Sigmoid colon (tissue), 6 donors: ENCODE measurements at regions not wholly inside any gene's neighbourhood (a gene's known extent, or its start where the extent isn't known, plus 50 kb on each side); places are given as distances from the start of the nearest gene placed in this dataset.

Source experiments
- DNase-seq: peaks from one replicate; pipeline ENCODE4 v3.0.0-alpha.2; 2019
- H3K27ac ChIP-seq, 4 donors: fragments of 200-600 bp; sonication (generic); one replicate each; pipeline ENCODE4 v1.5.1; 2016 to 2019; ENCODE audit warnings: mild to moderate bottlenecking in 1 of 4
- H3K27me3 ChIP-seq, 3 donors: fragments of 200-600 bp; sonication (generic); one replicate each; pipeline ENCODE4 v1.5.1; 2019; ENCODE audit warnings: mild to moderate bottlenecking in 1 of 3
- H3K36me3 ChIP-seq, 4 donors: fragments of 200-600 bp; sonication (generic); one replicate each; pipeline ENCODE4 v1.5.1; 2016 to 2019
- H3K4me1 ChIP-seq, 4 donors: fragments of 200-600 bp; sonication (generic); one replicate each; pipeline ENCODE4 v1.5.1; 2017 to 2019
- H3K4me3 ChIP-seq, 4 donors: fragments of 200-600 bp; sonication (generic); one replicate each; pipeline ENCODE4 v1.5.1; 2017 to 2019; ENCODE audit warnings: mild to moderate bottlenecking in 2 of 4, moderate library complexity in 1 of 4
- H3K9me3 ChIP-seq, 4 donors: fragments of 200-600 bp in 3 of 4; sonication (generic) in 3 of 4; one replicate each; pipeline versions ENCODE4 v1.5.1 to v1.6.1; 2013 to 2019
- EP300 ChIP-seq, 4 donors: sonication (generic); formaldehyde crosslinking; IDR thresholded peaks; one replicate each; pipeline ENCODE4 v1.6.1; 2017; ENCODE audit warnings: antibody characterized with exemption in 4 of 4
- POLR2A ChIP-seq, 2 donors: fragments of 450-650 bp; IDR thresholded peaks; one replicate each; pipeline ENCODE4 v1.6.1; 2016; ENCODE audit warnings: antibody characterized with exemption in 2 of 2, mild to moderate bottlenecking in 2 of 2, moderate library complexity in 2 of 2
- POLR2AphosphoS5 ChIP-seq, 4 donors: sonication (generic); formaldehyde crosslinking; IDR thresholded peaks; one replicate each; pipeline ENCODE4 v1.6.1; 2017; ENCODE audit warnings: antibody characterized with exemption in 4 of 4
- WGBS, 2 donors: extraction: QIAGEN DNeasy Blood & Tissue Kit; methylation state at CpG; one replicate each; pipeline ENCODE4 v1.1.7; 2013; 5-methylcytosine and 5-hydroxymethylcytosine counted together
- intact Hi-C: fragments of 100-400 bp; cut with DNase I; formaldehyde crosslinking; loops from one replicate; pipeline ENCODE4 v1.15.1; 2023
- TF ChIP-seq, protein P1 (sequence below), 4 experiments: fragments of 450-650 bp in 3 of 4; fragments of 200-600 bp in 1 of 4; IDR thresholded peaks; one replicate each; pipeline ENCODE4 v1.5.1; 2016 to 2019; ENCODE audit warnings: antibody characterized with exemption in 4 of 4, mild to moderate bottlenecking in 3 of 4, moderate library complexity in 2 of 4
- donor health status: healthy with polysubstance abuse.
- donor health status: healthy.

DNA sequence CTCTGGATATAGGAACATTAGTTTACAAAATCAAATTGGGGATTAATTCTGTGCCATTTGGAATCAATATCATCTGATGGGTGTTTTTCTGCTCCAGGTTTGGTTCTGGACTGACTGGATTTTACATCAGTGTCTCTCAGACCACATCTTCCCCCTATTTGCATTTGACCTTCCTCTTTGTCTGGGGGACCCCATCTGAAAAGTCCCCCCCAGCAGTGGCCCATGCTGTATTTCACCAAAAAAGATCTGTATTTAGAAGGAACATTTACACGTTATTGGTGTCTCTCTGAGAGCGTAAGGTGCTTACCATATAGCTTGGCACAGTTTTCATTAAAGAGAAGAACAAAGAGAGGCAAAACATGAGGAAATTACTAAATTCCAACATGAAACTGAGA lies 215.6 kb upstream of the CLINT1 start:
- Histone ChIP-seq H3K27me3 (no peaks in the 10 kb centered on the region), H3K4me3 (no peak overlapping the region), H3K9me3 (no peaks in the 10 kb centered on the region), H3K27ac (no peak overlapping the region), H3K4me1 (no peaks in the 10 kb centered on the region), H3K36me3 (no peaks in the 10 kb centered on the region)
- intact Hi-C loops: loop anchor here (2.0 to 10.0 kb wide), 2 partner anchors 260 to 1032 kb away; no protein-coding TSS in a partner anchor
- TF ChIP-seq POLR2A (IDR thresholded peaks at IDR 0.05) (no peak), EP300 (IDR thresholded peaks at IDR 0.05) (no peak), POLR2AphosphoS5 (IDR thresholded peaks at IDR 0.05) (no peak)
- TF ChIP-seq, protein P1, sequence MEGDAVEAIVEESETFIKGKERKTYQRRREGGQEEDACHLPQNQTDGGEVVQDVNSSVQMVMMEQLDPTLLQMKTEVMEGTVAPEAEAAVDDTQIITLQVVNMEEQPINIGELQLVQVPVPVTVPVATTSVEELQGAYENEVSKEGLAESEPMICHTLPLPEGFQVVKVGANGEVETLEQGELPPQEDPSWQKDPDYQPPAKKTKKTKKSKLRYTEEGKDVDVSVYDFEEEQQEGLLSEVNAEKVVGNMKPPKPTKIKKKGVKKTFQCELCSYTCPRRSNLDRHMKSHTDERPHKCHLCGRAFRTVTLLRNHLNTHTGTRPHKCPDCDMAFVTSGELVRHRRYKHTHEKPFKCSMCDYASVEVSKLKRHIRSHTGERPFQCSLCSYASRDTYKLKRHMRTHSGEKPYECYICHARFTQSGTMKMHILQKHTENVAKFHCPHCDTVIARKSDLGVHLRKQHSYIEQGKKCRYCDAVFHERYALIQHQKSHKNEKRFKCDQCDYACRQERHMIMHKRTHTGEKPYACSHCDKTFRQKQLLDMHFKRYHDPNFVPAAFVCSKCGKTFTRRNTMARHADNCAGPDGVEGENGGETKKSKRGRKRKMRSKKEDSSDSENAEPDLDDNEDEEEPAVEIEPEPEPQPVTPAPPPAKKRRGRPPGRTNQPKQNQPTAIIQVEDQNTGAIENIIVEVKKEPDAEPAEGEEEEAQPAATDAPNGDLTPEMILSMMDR (IDR thresholded peaks at IDR 0.05): no peak
- 94 to 99% methylated on average over 2 of the region's 2 CpGs for WGBS, 2 donors
- DNase-seq: no peak

DNA sequence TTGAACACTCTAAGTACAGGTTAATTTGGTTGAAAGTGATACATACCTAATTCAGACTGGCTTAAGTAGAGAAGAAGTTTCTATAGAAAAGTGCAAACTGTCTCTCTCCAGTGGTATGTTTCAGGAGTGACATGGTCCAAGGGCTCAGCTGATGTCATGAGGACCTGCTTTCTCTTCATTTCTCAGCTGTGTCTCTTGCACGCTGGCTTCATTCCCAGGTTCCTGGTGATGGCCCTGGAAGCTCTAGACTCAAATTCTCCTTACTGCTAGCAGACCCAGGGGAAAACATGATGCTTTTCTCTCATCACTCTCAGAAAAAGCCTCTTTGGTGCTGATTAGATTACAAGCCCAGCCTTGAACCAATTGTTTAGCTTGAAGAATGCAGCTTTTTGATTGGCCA lies 211.9 kb upstream of the CLINT1 start:
- Histone ChIP-seq H3K27me3 (no peaks in the 10 kb centered on the region), H3K4me3 (no peak overlapping the region), H3K4me1 (peaks cover 0 to 3% (median 0%) of the 10 kb centered on the region in 4 donors), H3K36me3 (no peaks in the 10 kb centered on the region), H3K27ac (no peak overlapping the region), H3K9me3 (no peaks in the 10 kb centered on the region)
- TF ChIP-seq POLR2AphosphoS5 (IDR thresholded peaks at IDR 0.05) (no peak), POLR2A (IDR thresholded peaks at IDR 0.05) (no peak), EP300 (IDR thresholded peaks at IDR 0.05) (no peak)
- TF ChIP-seq, protein P1 (IDR thresholded peaks at IDR 0.05): no peak
- intact Hi-C loops: loop anchor here (10.0 kb wide), 1 partner anchor 256 kb away; no protein-coding TSS in a partner anchor
- 84 to 94% methylated on average over 1 of the region's 1 CpG for WGBS, 2 donors
- DNase-seq: no peak

DNA sequence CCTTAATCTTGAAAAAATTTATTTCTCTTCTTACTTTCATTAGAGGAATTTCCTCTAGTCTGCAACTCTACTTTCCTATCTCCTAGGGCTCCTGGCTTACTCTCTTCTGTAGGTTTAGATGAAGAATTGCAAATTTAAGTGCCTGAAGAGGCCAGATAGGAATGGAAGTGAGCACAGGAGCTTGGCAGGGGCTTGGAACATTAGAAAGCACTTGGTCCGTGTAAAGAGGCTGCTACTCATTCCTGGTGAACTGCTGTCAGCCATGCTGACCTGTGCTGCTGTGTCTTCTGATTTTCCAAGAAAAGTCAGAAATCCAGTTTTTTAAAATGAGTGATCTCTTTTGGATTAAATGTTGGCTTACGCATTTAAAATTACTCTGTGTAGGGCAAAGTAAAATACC lies 210.9 kb upstream of the CLINT1 start:
- Histone ChIP-seq H3K4me1 (peaks cover 0 to 13% (median 5%) of the 10 kb centered on the region in 4 donors), H3K4me3 (no peak overlapping the region), H3K36me3 (no peaks in the 10 kb centered on the region), H3K27me3 (no peaks in the 10 kb centered on the region), H3K9me3 (no peaks in the 10 kb centered on the region), H3K27ac (no peak overlapping the region)
- no peak for DNase-seq
- WGBS, 2 donors: 90 to 93% methylated on average over 2 of the region's 2 CpGs
- intact Hi-C loops: loop anchor here (10.0 kb wide), 1 partner anchor 255 kb away; no protein-coding TSS in a partner anchor
- TF ChIP-seq POLR2A (IDR thresholded peaks at IDR 0.05) (no peak), EP300 (IDR thresholded peaks at IDR 0.05) (no peak), POLR2AphosphoS5 (IDR thresholded peaks at IDR 0.05) (no peak)
- TF ChIP-seq, protein P1 (IDR thresholded peaks at IDR 0.05): no peak

- Histone ChIP-seq H3K4me3 (no peak overlapping the region), H3K27me3 (no peaks in the 10 kb centered on the region), H3K4me1 (peaks cover 0 to 22% (median 13%) of the 10 kb centered on the region in 4 donors), H3K36me3 (no peaks in the 10 kb centered on the region), H3K9me3 (no peaks in the 10 kb centered on the region), H3K27ac (no peak overlapping the region)
- no peak for TF ChIP-seq EP300 (IDR thresholded peaks at IDR 0.05)
- TF ChIP-seq POLR2A (IDR thresholded peaks at IDR 0.05): no peak
- no peak for TF ChIP-seq POLR2AphosphoS5 (IDR thresholded peaks at IDR 0.05)
- TF ChIP-seq, protein P1 (IDR thresholded peaks at IDR 0.05): no peak
- intact Hi-C loops: no loop called here
- WGBS, 2 donors: 87 to 95% methylated on average over 4 of the region's 4 CpGs
- no peak for DNase-seq
Measured at GRCh38 chr5:158068964-158069363, 210.0 kb upstream of the CLINT1 start.

GRCh38 chr5:158066076-158066475 lies 207.1 kb upstream of the CLINT1 start:
- no peak for TF ChIP-seq EP300 (IDR thresholded peaks at IDR 0.05)
- no peak for TF ChIP-seq POLR2AphosphoS5 (IDR thresholded peaks at IDR 0.05)
- TF ChIP-seq, protein P1 (IDR thresholded peaks at IDR 0.05): no peak
- TF ChIP-seq POLR2A (IDR thresholded peaks at IDR 0.05): no peak
- no peaks in the 10 kb centered on the region for H3K9me3 ChIP-seq
- DNase-seq: no peak
- no peaks in the 10 kb centered on the region for H3K36me3 ChIP-seq
- H3K27me3 ChIP-seq: no peaks in the 10 kb centered on the region
- no peak overlapping the region for H3K27ac ChIP-seq
- peaks cover 0 to 25% (median 16%) of the 10 kb centered on the region in 4 donors for H3K4me1 ChIP-seq
- intact Hi-C loops: no loop called here
- WGBS, 2 donors: 35 to 81% methylated on average over 1 of the region's 1 CpG
- H3K4me3 ChIP-seq: no peak overlapping the region
